T-helper 17 cell (primary cell): ENCODE measurements at regions not wholly inside any gene's neighbourhood (a gene's known extent, or its start where the extent isn't known, plus 50 kb on each side); places are given as distances from the start of the nearest gene placed in this dataset.

ENCODE experiments used
- ATAC-seq: fragments of 150-1000 bp; cut with Tn5 transposase; 2 replicates; pipeline ENCODE4 v1.10.0; 2021; ENCODE audit warnings: mild to moderate bottlenecking, moderate library complexity
- DNase-seq, 3 donors: peaks; one replicate each; pipeline versions ENCODE4 v3.0.0 to v3.0.0-alpha.2; 2020 to 2021
- H3K9me3 ChIP-seq: one replicate; pipeline ENCODE4 v1.7.0; 2013; ENCODE audit warnings: low read length, mild to moderate bottlenecking; ENCODE audit not compliant: control insufficient read depth, poor library complexity, severe bottlenecking
- H3K27ac Mint-ChIP-seq: one replicate; pipeline ENCODE4 v1.8.0; 2022; ENCODE audit warnings: mild to moderate bottlenecking, moderate library complexity, mixed read lengths
- H3K27me3 Mint-ChIP-seq: one replicate; pipeline ENCODE4 v1.8.0; 2022; ENCODE audit warnings: mixed read lengths
- H3K36me3 Mint-ChIP-seq: one replicate; pipeline ENCODE4 v1.8.0; 2022; ENCODE audit warnings: low read depth, mixed read lengths
- H3K4me1 Mint-ChIP-seq: one replicate; pipeline ENCODE4 v1.8.0; 2022; ENCODE audit warnings: mild to moderate bottlenecking, mixed read lengths
- H3K4me3 Mint-ChIP-seq: one replicate; pipeline ENCODE4 v1.8.0; 2022; ENCODE audit warnings: mild to moderate bottlenecking, moderate library complexity, mixed read lengths

GRCh38 chr1:14522077-14522925 lies 76.2 kb upstream of the KAZN start:
- H3K9me3 ChIP-seq: peaks cover 2% of the 10 kb centered on the region
- H3K27ac Mint-ChIP-seq: no peak overlapping the region
- no peak overlapping the region for H3K4me3 Mint-ChIP-seq
- peaks cover 42% of the 10 kb centered on the region for H3K27me3 Mint-ChIP-seq
- ATAC-seq (no peak), DNase-seq (no peak)
- H3K4me1 Mint-ChIP-seq: no peaks in the 10 kb centered on the region
- H3K36me3 Mint-ChIP-seq: peaks cover 3% of the 10 kb centered on the region

- peaks cover 3% of the 10 kb centered on the region for H3K36me3 Mint-ChIP-seq
- H3K9me3 ChIP-seq: peaks cover 2% of the 10 kb centered on the region
- no peaks in the 10 kb centered on the region for H3K4me1 Mint-ChIP-seq
- no peak overlapping the region for H3K27ac Mint-ChIP-seq
- no peak for ATAC-seq
- H3K4me3 Mint-ChIP-seq: no peak overlapping the region
- DNase-seq: no peak
- H3K27me3 Mint-ChIP-seq: peaks cover 44% of the 10 kb centered on the region
Observed at GRCh38 chr1:14522926-14523241, 75.6 kb upstream of the KAZN start.

DNA sequence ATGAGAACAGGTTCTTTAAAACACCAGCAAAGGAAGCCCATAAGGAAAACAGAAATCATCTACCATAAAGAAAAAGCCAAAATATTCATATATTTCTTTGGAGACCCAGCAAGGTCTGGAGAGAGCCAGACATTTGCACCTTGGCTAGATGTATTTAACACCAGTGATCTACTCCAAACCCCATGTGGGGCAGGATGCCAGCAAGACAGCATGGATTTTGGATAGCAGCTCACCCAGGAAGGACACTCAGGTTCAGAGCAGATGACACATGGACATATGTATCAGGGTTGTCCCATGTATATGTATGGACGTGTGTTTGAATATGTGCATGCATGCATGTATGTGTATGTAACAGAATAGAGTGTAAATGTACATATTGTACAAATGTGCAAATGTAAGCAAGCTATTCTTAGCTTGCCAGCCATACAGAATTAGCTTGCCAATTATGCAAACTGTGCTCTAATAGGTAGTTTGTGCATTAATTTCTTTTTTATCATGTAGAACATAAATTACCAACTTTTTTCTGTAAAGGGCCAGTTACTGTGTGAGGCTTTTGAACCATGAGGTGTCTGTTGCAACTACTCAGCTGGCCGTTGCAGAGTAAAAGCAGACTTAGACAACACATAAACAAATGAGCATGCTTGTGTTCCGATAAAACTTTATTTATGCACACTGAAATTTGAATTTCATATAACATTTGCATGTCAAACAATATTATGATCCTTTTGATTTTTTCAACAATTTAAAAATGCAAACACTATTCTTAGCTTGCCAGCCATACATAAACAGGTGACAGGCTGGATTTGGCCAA lies 73.5 kb upstream of the KAZN start:
- DNase-seq (no peak), ATAC-seq (no peak)
- Mint-ChIP-seq H3K27ac (no peak overlapping the region), H3K4me3 (no peak overlapping the region), H3K36me3 (peaks cover 3% of the 10 kb centered on the region), H3K27me3 (peaks cover 30% of the 10 kb centered on the region), H3K4me1 (no peaks in the 10 kb centered on the region)
- H3K9me3 ChIP-seq: peaks cover 2% of the 10 kb centered on the region

- Mint-ChIP-seq H3K4me3 (no peak overlapping the region), H3K27ac (no peak overlapping the region), H3K36me3 (no peaks in the 10 kb centered on the region), H3K27me3 (peaks cover 11% of the 10 kb centered on the region), H3K4me1 (no peaks in the 10 kb centered on the region)
- no peaks in the 10 kb centered on the region for H3K9me3 ChIP-seq
- no peak for DNase-seq
- no peak for ATAC-seq
Observed at GRCh38 chr1:14529475-14529874, 69.0 kb upstream of the KAZN start.

- ATAC-seq (no peak), DNase-seq (no peak)
- Mint-ChIP-seq H3K4me3 (no peak overlapping the region), H3K27me3 (peaks cover 8% of the 10 kb centered on the region), H3K36me3 (no peaks in the 10 kb centered on the region), H3K27ac (no peak overlapping the region), H3K4me1 (no peaks in the 10 kb centered on the region)
- H3K9me3 ChIP-seq: no peaks in the 10 kb centered on the region
Observed at GRCh38 chr1:14531519-14531918, 67.0 kb upstream of the KAZN start.

DNA sequence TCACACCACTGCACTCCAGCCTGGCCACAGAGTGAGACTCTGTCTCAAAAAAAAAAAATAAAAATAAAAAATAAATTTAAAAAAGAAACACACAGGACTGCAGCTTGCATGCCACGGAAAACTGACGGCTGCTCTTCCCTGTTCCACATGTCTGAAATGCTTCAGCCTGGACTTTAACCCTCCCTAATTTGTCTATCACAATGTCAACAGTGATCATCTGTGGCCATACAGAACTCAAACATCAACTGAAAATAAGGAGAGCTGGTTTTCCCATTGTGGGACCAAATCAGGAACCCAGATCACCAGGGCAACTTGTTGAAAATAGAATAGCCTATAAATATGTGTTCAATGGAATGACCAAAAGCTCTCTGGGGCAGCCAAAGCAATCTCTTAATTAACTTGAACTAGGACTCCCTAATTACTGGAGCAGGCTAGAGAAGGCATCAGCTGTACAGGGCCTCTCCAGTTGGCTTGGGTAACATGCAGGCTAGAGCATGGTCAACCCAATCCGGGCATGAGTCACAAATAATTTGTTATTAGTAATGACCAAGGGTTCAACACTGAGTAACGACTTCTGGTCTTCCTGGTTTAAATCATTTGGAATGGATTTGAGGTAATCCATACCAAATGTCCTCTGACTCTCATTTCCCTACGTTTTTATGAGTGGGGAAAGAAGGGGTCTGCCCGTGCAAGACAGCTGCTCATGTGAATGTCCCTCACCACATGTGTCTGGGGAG lies 62.7 kb upstream of the KAZN start:
- no peak overlapping the region for H3K4me3 Mint-ChIP-seq
- H3K36me3 Mint-ChIP-seq: no peaks in the 10 kb centered on the region
- no peaks in the 10 kb centered on the region for H3K4me1 Mint-ChIP-seq
- DNase-seq: no peak
- no peaks in the 10 kb centered on the region for H3K9me3 ChIP-seq
- ATAC-seq: no peak
- no peaks in the 10 kb centered on the region for H3K27me3 Mint-ChIP-seq
- H3K27ac Mint-ChIP-seq: no peak overlapping the region

GRCh38 chr1:14538335-14538734 lies 60.1 kb upstream of the KAZN start:
- H3K4me1 Mint-ChIP-seq: no peaks in the 10 kb centered on the region
- H3K4me3 Mint-ChIP-seq: no peak overlapping the region
- no peaks in the 10 kb centered on the region for H3K36me3 Mint-ChIP-seq
- ATAC-seq: no peak
- H3K9me3 ChIP-seq: no peaks in the 10 kb centered on the region
- H3K27me3 Mint-ChIP-seq: peaks cover 4% of the 10 kb centered on the region
- no peak for DNase-seq
- no peak overlapping the region for H3K27ac Mint-ChIP-seq

- Mint-ChIP-seq H3K27ac (no peak overlapping the region), H3K36me3 (no peaks in the 10 kb centered on the region), H3K4me1 (no peaks in the 10 kb centered on the region), H3K27me3 (peaks cover 4% of the 10 kb centered on the region), H3K4me3 (no peak overlapping the region)
- ATAC-seq: no peak
- no peaks in the 10 kb centered on the region for H3K9me3 ChIP-seq
- DNase-seq: no peak
Observed at GRCh38 chr1:14539309-14539708, 59.2 kb upstream of the KAZN start.

DNA sequence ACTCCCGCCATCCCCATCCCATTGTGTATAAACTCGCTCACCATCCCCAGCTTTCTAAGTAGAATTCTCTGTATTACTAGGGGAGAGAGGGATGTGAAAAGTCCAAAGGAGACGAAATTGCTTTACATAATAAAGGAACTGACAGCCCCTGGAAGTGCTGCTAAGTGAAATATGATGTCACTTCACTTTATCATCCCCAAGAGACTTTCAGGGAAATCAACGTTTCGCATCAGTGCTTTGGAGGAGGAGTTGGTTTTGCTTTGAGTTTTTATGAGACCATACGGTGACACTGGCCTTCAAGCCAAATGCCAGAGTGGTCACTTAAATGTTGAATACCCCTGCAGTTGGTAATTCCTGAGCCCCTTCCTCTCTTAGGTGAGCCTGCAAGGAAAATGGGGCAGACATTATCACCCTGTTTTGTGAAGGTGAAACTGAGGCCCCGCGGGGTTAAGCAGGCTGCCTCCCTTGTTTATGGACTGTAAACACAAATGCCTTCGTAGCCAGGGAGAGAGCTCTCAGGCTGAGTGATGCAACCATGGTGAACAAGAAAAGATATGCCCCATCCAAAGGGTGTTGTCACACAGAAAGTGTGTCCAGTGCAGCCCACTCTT lies 58.4 kb upstream of the KAZN start:
- H3K4me1 Mint-ChIP-seq: no peaks in the 10 kb centered on the region
- H3K27me3 Mint-ChIP-seq: peaks cover 4% of the 10 kb centered on the region
- no peak overlapping the region for H3K4me3 Mint-ChIP-seq
- no peak for DNase-seq
- no peak for ATAC-seq
- no peaks in the 10 kb centered on the region for H3K36me3 Mint-ChIP-seq
- H3K27ac Mint-ChIP-seq: no peak overlapping the region
- no peaks in the 10 kb centered on the region for H3K9me3 ChIP-seq

- peaks cover 4% of the 10 kb centered on the region for H3K27me3 Mint-ChIP-seq
- ATAC-seq (no peak), DNase-seq (no peak)
- no peak overlapping the region for H3K27ac Mint-ChIP-seq
- no peak overlapping the region for H3K4me3 Mint-ChIP-seq
- no peaks in the 10 kb centered on the region for H3K9me3 ChIP-seq
- no peaks in the 10 kb centered on the region for H3K4me1 Mint-ChIP-seq
- no peaks in the 10 kb centered on the region for H3K36me3 Mint-ChIP-seq
Observed at GRCh38 chr1:14541348-14541747, 57.1 kb upstream of the KAZN start.

DNA sequence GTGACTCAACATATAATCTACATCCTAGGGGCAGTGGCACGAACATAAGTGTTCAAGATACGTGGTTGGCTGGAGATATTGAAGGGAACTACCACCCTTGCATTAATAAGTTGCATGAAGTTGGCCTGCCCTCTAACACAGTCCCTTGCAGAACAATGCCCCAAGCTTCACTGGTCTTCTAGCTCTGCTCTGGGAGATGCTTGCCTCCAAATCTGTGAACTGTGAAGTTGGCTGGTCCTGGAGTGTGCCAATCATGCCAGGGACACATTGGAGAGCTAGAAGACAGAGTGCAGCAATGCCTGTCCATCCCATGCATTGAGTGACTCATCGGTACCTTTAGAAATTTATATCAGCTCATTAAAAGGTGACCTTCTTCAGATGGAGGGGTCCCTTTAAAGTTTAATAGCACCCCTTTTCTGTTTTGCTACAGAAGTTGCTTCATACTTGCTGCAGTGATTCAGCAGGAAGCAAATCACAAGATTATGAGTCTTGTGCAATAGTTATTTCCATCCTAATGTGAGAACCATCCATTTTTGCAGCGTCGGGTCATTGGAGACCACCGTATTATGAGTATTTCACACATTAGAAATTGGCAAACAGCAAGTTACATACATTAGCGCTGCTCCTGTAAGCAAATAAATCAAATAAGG lies 55.2 kb upstream of the KAZN start:
- Mint-ChIP-seq H3K27ac (no peak overlapping the region), H3K4me3 (no peak overlapping the region), H3K36me3 (no peaks in the 10 kb centered on the region), H3K27me3 (peaks cover 4% of the 10 kb centered on the region), H3K4me1 (no peaks in the 10 kb centered on the region)
- no peaks in the 10 kb centered on the region for H3K9me3 ChIP-seq
- ATAC-seq (no peak), DNase-seq (no peak)

DNA sequence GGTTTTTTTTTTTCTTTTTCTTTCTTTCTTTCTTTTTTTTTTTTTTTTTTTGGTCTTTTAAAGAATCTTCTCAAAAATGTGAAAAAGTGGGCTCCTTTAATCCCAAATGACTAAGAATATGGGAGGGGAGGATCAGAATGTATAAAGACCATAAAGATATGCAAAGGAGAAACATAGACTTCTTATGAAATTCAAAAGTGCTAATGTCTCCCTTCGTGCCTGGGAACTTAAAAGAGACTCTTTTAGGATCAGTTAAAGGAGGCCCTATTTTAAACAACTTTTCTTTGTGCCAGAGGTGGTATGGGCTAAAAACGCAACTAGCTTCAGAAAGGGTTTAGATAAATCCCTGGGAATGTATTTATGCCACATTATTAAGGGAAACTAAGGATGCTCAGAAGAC lies 54.2 kb upstream of the KAZN start:
- no peak overlapping the region for H3K4me3 Mint-ChIP-seq
- no peaks in the 10 kb centered on the region for H3K36me3 Mint-ChIP-seq
- ATAC-seq: no peak
- no peaks in the 10 kb centered on the region for H3K9me3 ChIP-seq
- peaks cover 4% of the 10 kb centered on the region for H3K27me3 Mint-ChIP-seq
- no peak overlapping the region for H3K27ac Mint-ChIP-seq
- no peaks in the 10 kb centered on the region for H3K4me1 Mint-ChIP-seq
- no peak for DNase-seq
